GM18498 (cell line): ENCODE measurements at regions not wholly inside any gene's neighbourhood (a gene's known extent, or its start where the extent isn't known, plus 50 kb on each side); places are given as distances from the start of the nearest gene placed in this dataset.
"Not testable (repeated sequence)": the region's sequence is repeated elsewhere in the genome, so short reads cannot be mapped to it uniquely, and the experiment has no call there.

ENCODE experiments used
- ATAC-seq: cut with Tn5 transposase; IDR thresholded peaks from one replicate; pipeline ENCODE4 v1.9.1; 2021; ENCODE audit warnings: mild to moderate bottlenecking, moderate library complexity; ENCODE audit not compliant: unreplicated experiment

DNA sequence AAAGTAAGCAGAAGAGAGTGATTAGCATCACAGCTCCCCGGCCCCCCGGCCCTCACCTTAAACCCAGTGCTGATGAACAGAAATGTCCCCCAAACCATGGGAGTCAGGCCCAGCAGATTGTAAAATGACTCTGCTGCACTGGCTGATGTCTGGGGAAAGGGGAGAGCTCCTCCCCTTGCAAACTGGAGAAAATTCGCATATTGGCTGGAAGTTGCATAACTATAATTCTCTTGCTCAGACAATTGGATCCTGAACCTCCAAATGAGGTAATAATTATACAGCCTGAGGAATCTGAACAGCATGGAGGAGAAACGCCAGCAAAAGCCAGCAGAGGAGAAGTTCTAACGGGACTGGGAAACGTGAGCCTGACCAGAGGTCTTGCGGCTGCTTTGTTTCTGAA, 109.7 kb downstream of the C16orf95 start:
- ATAC-seq: no peak

- no peak for ATAC-seq
Observed at GRCh38 chr16:87207965-87208364, 109.2 kb downstream of the C16orf95 start.

DNA sequence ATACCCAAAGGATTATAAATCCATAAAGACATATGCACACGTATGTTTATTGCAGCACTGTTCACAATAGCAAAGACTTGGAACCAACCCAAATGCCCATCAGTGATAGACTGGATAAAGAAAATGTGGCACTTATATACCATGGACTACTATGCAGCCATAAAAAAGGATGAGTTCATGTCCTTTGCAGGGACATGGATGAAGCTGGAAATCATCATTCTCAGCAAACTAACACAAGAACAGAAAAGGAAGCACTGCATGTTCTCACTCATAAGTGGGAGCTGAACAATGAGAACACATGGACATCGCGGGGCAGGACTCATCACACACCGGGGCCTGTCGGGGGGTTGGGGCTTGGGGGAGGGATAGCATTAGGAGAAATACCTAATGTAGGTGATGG, 108.2 kb downstream of the C16orf95 start:
- ATAC-seq: not testable (repeated sequence)

GRCh38 chr16:87209808-87210512, 107.2 kb downstream of the C16orf95 start:
- ATAC-seq: no peak

DNA sequence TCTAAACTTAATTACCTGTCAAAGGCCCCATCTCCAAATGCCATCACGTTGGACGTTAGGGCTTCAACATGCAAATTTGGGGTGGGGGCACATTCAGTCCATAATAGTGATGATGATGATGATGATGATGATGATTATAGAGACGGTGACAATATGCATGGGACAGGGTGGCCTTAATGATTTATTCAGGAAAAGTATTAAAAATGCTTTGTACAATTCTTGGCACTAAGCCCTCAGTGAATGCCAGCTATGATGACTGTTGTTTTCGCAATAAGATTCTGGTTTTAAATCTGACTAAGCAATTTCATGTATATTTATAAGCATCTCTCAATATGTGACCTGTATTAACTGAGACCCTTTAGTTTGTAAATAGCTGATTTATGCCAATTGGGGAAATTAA, 106.3 kb downstream of the C16orf95 start:
- no peak for ATAC-seq

GRCh38 chr16:87212026-87212425, 105.2 kb downstream of the C16orf95 start:
- no peak for ATAC-seq

- ATAC-seq: no peak
Observed at GRCh38 chr16:87213536-87213935, 103.7 kb downstream of the C16orf95 start.

DNA sequence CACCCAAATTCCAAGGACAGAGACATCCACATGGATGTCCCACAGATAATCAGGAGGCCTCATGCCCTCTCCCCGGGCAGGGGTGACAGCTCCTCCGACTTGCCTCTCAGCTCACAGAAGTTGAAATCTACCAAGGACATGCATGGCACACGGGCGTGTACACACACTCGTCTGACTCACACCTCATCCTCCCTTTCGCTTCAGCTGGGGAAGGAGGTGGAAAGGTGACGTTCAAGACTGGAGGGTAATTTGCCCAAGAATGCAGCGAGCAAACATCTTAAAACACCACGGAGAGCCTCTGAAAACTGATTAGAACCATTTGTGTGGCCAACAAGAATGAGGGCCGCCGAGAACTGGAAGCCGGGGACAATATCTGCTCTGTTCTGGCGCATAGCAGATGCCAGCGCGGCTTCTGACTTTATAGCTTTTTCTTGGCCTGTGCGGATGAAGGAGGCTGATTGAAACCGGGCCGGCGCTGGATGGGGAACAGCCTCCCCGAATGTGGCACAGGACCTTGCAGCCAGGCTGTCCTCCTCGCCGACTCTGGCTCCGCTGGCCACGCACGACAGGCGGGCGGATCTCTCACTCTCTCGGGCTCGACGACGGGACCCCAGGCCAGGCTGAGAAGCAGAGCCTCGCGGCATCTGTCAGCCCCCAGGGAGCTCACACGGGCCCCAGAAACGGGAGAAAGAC, 100.9 kb downstream of the C16orf95 start:
- ATAC-seq: no peak

DNA sequence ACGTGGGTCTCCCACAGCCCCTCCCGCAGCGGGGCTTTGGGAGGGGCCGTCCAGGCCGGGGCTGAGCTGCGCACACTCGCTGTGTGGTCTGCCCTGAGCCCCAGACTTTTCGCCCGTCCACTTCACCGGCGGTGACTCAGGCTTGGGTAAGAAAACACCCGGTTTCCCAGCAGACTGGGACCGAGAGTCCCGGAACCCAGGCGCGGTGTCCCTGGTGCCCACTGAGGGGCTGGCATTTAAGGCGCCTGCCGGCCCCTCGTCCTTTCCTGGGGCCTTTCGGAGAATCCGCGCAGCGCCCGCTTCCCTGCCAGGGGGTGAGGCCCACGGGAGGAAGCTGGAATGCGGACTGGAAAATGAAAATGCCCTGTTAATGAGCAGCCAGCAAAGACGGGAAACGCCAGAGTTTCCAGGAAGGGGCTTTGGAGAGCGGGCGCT, 100.3 kb downstream of the C16orf95 start:
- no peak for ATAC-seq

- ATAC-seq: not testable (repeated sequence)
Observed at GRCh38 chr16:87217802-87218201, 99.4 kb downstream of the C16orf95 start.

- no peak for ATAC-seq
Observed at GRCh38 chr16:87218281-87219055, 98.7 kb downstream of the C16orf95 start.

DNA sequence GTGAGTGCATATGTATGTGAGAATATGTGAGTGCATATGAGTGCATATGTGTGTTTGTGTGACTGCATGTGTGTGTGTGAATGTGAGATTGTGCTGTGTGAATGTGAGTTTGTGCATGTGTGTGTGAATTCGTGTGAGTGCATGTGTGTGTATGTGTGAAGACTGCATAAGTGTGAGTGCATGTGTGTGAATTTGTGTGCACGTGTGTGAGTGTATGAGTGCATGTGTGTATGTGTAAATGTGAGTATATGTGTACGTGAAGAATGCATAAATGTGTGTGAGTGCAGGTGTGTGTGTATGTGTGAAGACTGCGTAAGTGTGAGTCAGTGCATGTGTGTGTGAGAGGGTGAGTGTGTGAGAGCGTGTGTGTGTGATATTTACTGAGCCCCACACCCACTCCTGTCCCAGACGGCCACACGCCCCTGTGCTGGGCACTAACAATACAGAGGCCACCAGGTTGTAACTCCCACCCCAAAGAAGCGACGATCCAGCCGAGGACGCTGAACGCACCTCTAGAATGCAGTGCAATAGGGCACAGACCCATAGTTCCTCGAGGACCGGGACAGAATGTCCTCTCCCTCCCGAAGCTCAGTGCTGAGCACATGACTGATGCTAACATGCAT, 97.8 kb downstream of the C16orf95 start:
- no peak for ATAC-seq

DNA sequence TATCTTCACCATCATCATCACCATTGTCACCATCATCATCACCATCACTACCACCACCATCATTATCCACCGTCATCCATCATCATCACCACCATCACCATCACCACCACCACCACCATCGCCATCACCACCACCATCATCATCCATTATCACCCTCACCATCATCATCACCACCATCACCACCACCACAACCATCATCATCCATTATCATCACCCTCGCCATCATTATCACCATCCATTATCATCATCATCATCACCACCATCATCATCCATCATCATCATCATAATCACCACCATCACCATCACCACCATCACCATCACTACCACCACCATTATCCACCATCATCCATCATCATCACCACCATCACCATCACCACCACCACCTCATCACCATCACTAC, 95.6 kb downstream of the C16orf95 start:
- ATAC-seq: no peak

DNA sequence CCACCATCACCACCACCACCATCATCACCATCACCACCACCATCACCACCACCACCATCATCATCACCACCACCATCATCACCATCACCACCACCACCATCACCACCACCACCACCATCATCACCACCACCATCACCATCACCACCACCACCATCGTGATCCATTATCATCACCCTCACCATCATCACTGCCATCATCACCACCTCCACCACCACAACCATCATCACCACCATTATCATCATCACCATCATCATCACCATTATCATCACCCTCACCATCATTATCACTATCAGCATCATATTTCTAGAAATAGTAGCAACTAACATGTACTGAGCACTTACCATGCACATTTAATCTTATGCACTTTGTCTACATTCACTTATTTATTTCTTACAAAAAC, 94.9 kb downstream of the C16orf95 start:
- ATAC-seq: no peak

DNA sequence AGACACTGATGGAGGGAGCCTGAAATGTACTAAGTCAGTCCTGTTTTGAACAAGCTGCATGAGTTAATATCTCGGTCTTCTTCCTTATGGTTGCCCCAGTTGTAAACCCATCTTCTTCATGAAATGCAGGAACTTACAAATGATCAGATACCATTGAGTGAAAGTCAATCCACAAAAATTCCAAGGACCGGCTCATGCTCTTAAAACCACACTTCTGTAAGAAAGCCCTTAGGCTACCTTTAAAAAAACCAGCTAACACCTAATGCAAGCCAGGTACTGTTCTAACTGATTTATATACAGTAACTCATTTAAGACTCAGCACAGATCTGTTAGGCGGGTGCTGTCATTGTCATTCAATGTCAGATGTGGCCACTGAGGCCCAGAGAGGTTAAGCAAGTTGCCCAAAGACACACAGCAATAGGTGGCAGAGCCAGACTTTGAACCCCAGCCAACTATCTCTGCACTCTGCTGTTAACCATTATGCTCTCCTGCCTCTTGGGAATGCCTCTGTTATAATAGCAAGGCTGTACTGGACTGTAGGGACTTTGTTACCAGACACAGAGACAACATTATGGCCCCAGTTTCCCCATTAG, 93.4 kb downstream of the C16orf95 start:
- ATAC-seq: no peak

DNA sequence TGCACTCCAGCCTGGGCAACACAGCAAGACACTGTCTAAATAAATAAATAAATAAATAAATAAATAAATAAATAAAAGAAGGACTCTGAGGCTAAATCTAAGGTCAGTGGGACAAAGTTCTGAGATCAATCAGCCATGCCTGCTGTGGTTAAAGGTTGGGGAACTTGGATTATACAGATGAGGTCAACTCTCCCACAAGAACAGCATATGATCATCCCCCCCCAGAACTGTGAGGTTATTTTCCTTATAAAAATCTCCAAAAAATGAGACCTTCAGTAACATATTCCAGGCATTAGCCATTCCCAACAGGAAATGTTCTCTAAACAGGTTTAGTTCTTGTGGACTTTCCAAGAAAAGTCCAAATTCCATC, 90.3 kb downstream of the C16orf95 start:
- no peak for ATAC-seq

GRCh38 chr16:87227296-87227951, 89.8 kb downstream of the C16orf95 start:
- no peak for ATAC-seq

GRCh38 chr16:87228363-87228762, 88.8 kb downstream of the C16orf95 start:
- ATAC-seq: no peak

DNA sequence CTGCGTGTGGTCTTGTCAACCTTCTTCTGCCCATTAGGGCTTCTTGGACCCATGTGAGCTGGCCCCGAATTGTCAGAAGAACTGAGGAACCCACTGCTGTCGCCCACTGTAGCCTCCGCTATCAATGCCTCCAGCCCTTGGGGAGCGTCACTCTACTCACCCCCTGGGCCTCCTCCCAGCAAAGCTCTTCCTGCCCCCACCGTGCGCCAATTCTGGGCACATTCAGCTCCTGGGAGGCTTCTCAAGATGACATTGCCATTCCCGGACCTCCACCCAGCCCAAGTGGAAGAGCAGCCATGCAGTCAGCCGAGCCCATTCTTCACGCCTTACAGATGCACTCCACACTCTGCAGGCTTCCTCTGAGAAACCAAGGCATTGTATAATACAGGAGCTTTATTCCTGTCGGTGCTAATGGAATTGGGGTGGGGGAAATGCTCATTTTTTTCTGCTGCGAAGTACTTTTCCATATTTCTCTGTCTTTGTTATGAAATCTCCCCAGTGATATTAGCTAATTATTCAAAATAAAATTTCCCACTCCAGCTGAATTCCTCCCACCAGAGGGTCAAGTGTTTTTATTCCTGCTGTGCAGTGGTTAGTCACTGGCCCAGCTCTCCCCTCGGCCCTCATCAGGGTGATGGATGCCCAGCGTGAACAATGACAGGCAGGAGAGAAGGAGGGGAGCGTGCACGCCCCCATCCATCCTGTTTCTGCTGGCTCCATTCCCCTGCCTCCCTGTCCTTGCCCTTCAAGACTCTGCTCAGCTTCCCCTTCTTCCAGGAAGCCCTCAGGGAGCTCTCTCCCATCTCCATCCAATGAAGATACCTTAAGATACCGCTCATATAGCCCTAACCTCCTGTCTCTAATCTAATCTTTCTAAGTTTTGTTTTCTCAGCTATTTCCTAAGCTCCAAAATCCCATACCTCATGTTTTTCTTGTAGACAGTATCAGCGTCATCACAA, 87.7 kb downstream of the C16orf95 start:
- ATAC-seq: no peak
